ENCODE measurements at regions not wholly inside any gene's neighbourhood (a gene's known extent, or its start where the extent isn't known, plus 50 kb on each side); places are given as distances from the start of the nearest gene placed in this dataset.

DNA sequence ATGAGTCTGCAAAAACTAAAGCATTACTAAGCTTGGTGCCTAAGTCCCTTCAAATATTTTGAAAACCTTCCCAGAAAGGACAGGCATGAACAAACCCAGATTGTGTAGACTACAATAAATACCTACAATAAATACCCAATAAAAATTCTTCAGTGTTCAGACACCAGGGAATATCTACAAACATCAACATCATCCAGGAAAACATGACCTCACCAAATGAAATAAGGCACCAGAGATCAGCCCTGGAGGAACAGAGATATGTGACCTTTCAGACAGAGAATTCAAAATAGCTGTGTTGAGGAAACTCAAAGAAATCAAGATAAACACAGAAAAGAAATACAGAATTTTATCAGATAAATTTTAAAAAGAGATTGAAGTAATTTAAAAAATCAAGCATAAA lies 57.8 kb upstream of the NLRP2B start:
- TF ChIP-seq, protein P1, sequence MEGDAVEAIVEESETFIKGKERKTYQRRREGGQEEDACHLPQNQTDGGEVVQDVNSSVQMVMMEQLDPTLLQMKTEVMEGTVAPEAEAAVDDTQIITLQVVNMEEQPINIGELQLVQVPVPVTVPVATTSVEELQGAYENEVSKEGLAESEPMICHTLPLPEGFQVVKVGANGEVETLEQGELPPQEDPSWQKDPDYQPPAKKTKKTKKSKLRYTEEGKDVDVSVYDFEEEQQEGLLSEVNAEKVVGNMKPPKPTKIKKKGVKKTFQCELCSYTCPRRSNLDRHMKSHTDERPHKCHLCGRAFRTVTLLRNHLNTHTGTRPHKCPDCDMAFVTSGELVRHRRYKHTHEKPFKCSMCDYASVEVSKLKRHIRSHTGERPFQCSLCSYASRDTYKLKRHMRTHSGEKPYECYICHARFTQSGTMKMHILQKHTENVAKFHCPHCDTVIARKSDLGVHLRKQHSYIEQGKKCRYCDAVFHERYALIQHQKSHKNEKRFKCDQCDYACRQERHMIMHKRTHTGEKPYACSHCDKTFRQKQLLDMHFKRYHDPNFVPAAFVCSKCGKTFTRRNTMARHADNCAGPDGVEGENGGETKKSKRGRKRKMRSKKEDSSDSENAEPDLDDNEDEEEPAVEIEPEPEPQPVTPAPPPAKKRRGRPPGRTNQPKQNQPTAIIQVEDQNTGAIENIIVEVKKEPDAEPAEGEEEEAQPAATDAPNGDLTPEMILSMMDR (IDR thresholded peaks at IDR 0.05; ENCODE audit: low read length): no peak
- no peak for TF ChIP-seq EZH2 (optimal IDR thresholded peaks at IDR 0.05; ENCODE audit: low read depth, low read length)
